ENCODE measurements at regions not wholly inside any gene's neighbourhood (a gene's known extent, or its start where the extent isn't known, plus 50 kb on each side); places are given as distances from the start of the nearest gene placed in this dataset.

DNA sequence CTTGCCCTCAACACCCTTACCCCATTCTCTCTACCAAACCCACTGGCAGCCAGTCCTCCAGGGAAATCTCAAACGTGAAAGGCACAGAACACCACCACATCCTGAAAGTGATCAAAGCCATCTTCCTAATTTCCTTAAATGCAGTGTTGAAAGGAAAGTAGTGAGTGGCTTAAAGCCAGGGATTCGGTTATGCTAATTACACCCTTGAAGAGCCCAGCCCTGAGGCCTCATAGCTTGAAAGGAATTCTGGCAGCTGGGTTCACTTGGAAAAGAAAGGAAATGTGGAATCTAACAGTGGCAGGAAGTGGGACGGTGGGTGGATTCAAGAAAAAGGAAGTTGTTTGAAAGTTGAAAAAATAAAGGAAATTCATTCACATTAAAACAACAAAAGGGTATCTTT lies 73.0 kb upstream of the FICD start:
- H2AFZ ChIP-seq (ENCODE audit: low read length) = peak overlapping the region; percentile 19
- no peaks in the 10 kb centered on the region for H3K27me3 ChIP-seq (ENCODE audit: insufficient read depth, low read length)
- H3K9me3 ChIP-seq (ENCODE audit: low read depth, low read length) = no peaks in the 10 kb centered on the region
- TF ChIP-seq, protein P1, sequence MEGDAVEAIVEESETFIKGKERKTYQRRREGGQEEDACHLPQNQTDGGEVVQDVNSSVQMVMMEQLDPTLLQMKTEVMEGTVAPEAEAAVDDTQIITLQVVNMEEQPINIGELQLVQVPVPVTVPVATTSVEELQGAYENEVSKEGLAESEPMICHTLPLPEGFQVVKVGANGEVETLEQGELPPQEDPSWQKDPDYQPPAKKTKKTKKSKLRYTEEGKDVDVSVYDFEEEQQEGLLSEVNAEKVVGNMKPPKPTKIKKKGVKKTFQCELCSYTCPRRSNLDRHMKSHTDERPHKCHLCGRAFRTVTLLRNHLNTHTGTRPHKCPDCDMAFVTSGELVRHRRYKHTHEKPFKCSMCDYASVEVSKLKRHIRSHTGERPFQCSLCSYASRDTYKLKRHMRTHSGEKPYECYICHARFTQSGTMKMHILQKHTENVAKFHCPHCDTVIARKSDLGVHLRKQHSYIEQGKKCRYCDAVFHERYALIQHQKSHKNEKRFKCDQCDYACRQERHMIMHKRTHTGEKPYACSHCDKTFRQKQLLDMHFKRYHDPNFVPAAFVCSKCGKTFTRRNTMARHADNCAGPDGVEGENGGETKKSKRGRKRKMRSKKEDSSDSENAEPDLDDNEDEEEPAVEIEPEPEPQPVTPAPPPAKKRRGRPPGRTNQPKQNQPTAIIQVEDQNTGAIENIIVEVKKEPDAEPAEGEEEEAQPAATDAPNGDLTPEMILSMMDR (IDR thresholded peaks at IDR 0.05; ENCODE audit: extremely low read depth, low read depth, low read length) = no peak
- no peak overlapping the region for H3K4me3 ChIP-seq (ENCODE audit: insufficient read depth, low read length)
- no peak for DNase-seq (ENCODE audit: insufficient read length, low spot score, missing footprints)
- H4K20me1 ChIP-seq (ENCODE audit: insufficient read depth, low read length) = no peaks in the 10 kb centered on the region
- peaks cover 8% of the 10 kb centered on the region for H3K4me1 ChIP-seq (ENCODE audit: insufficient read depth, low read length)
- H3K27ac ChIP-seq (ENCODE audit: low read depth, low read length) = no peak overlapping the region
- no peak overlapping the region for H3K4me2 ChIP-seq (ENCODE audit: insufficient read depth, low read length)
- H3K36me3 ChIP-seq (ENCODE audit: insufficient read depth, low read length) = no peaks in the 10 kb centered on the region
- no peaks in the 10 kb centered on the region for H3K79me2 ChIP-seq (ENCODE audit: insufficient read depth, low read length)

DNA sequence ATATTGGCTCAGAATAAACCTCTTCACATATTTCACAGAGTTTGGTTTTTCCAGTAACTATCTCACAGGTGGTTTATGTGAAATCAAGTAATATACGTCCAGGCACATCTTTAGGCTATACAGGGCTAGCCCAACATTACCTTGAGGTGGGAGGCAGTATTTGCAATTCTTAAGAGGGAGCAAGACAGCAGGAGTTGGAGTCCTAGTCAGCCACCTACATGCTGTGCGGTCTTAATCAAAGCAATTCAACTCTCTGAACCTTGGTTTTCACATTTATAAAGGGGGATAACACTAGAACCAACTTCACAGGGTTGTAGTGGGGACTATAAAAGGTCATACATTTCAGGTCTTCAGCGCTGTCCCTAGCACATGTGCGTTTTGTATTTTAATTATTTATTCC lies 73.5 kb upstream of the FICD start:
- no peaks in the 10 kb centered on the region for H3K9me3 ChIP-seq (ENCODE audit: low read depth, low read length)
- no peaks in the 10 kb centered on the region for H3K79me2 ChIP-seq (ENCODE audit: insufficient read depth, low read length)
- TF ChIP-seq, protein P1 (IDR thresholded peaks at IDR 0.05; ENCODE audit: extremely low read depth, low read depth, low read length) = no peak
- DNase-seq (ENCODE audit: insufficient read length, low spot score, missing footprints) = no peak
- H3K4me2 ChIP-seq (ENCODE audit: insufficient read depth, low read length) = no peak overlapping the region
- peaks cover 3% of the 10 kb centered on the region for H3K4me1 ChIP-seq (ENCODE audit: insufficient read depth, low read length)
- H4K20me1 ChIP-seq (ENCODE audit: insufficient read depth, low read length) = no peaks in the 10 kb centered on the region
- no peak overlapping the region for H2AFZ ChIP-seq (ENCODE audit: low read length)
- H3K27me3 ChIP-seq (ENCODE audit: insufficient read depth, low read length) = no peaks in the 10 kb centered on the region
- H3K27ac ChIP-seq (ENCODE audit: low read depth, low read length) = no peak overlapping the region
- no peak overlapping the region for H3K4me3 ChIP-seq (ENCODE audit: insufficient read depth, low read length)
- H3K36me3 ChIP-seq (ENCODE audit: insufficient read depth, low read length) = no peaks in the 10 kb centered on the region

DNA sequence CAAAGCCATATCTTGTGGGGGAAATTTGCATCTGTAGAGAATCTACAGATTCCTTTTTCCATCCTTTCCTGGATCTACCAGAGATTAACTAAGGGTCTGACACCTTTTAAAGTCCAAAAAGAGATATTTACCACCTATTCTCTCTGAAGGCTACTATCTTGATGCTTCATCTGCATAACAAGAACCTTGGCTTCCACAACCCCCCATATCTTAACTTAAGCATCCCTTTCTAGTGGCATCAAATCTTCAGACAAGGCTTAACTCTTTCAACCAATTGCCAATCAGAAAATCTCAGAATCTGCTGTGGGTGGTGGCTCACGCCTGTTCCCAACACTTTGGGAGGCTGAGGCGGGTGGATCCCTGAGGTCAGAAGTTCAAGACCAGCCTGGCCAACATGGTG lies 74.3 kb upstream of the FICD start:
- Histone ChIP-seq H3K79me2 (ENCODE audit: insufficient read depth, low read length) (no peaks in the 10 kb centered on the region), H3K27me3 (ENCODE audit: insufficient read depth, low read length) (no peaks in the 10 kb centered on the region), H3K4me2 (ENCODE audit: insufficient read depth, low read length) (no peak overlapping the region), H3K36me3 (ENCODE audit: insufficient read depth, low read length) (no peaks in the 10 kb centered on the region), H4K20me1 (ENCODE audit: insufficient read depth, low read length) (no peaks in the 10 kb centered on the region), H3K4me1 (ENCODE audit: insufficient read depth, low read length) (no peaks in the 10 kb centered on the region), H3K9me3 (ENCODE audit: low read depth, low read length) (no peaks in the 10 kb centered on the region), H3K4me3 (ENCODE audit: insufficient read depth, low read length) (no peak overlapping the region), H2AFZ (ENCODE audit: low read length) (no peak overlapping the region), H3K27ac (ENCODE audit: low read depth, low read length) (no peak overlapping the region)
- TF ChIP-seq, protein P1 (IDR thresholded peaks at IDR 0.05; ENCODE audit: extremely low read depth, low read depth, low read length) = no peak
- no peak for DNase-seq (ENCODE audit: insufficient read length, low spot score, missing footprints)

DNA sequence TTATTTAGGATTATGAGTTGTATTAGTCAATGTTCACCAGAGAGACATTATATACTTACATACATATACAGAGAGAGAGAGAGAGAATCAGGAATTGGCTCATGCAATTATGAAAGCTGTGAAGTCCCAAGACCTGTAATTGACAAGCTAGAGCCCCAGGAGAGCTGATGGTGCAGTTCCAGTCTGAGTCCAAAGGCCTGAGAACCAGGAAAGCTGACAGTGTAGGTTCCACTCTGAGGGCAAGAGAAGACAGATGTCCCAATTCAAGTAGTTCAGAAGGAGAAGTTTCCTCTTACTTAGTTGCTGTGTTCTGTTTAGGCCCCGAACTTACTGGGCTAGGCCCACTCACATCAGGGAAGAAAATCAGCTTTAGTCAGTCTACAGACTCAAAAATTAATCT lies 76.4 kb upstream of the FICD start:
- Histone ChIP-seq H3K79me2 (ENCODE audit: insufficient read depth, low read length) (no peaks in the 10 kb centered on the region), H2AFZ (ENCODE audit: low read length) (no peak overlapping the region), H3K36me3 (ENCODE audit: insufficient read depth, low read length) (no peaks in the 10 kb centered on the region), H3K4me1 (ENCODE audit: insufficient read depth, low read length) (no peaks in the 10 kb centered on the region), H3K4me3 (ENCODE audit: insufficient read depth, low read length) (no peak overlapping the region), H4K20me1 (ENCODE audit: insufficient read depth, low read length) (no peaks in the 10 kb centered on the region), H3K27ac (ENCODE audit: low read depth, low read length) (no peak overlapping the region), H3K9me3 (ENCODE audit: low read depth, low read length) (no peaks in the 10 kb centered on the region), H3K4me2 (ENCODE audit: insufficient read depth, low read length) (no peak overlapping the region), H3K27me3 (ENCODE audit: insufficient read depth, low read length) (no peaks in the 10 kb centered on the region)
- TF ChIP-seq, protein P1 (IDR thresholded peaks at IDR 0.05; ENCODE audit: extremely low read depth, low read depth, low read length) = no peak
- no peak for DNase-seq (ENCODE audit: insufficient read length, low spot score, missing footprints)

All from osteoblast (primary cell).